NK-92 (cell line): ENCODE measurements at regions not wholly inside any gene's neighbourhood (a gene's known extent, or its start where the extent isn't known, plus 50 kb on each side); places are given as distances from the start of the nearest gene placed in this dataset.

Experiments used
- DNase-seq: peaks from one replicate; lab custom pipeline; 2025; ENCODE audit not compliant: unreplicated experiment; lab: John Stamatoyannopoulos, UW

DNA sequence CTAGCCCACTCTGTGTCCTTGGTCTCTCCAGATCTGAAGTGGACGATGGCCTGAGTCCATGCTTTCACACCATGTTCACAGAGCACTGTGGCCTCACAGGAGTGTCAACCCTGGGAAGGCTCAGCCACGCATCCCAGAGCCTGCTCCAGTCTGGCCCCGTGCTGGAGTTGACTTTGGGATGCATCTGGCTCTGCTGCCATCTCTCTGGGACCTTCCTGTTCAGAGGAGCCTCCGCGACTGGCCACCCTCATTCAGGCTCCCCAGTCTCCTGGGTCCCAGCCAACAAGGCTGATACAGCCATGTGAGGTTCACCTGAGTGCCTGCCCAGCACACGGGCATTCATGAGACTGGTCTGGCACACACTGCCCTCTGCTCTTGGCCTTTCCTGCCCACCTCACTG, 199.7 kb upstream of the RAB6C start:
- DNase-seq, result no peak

DNA sequence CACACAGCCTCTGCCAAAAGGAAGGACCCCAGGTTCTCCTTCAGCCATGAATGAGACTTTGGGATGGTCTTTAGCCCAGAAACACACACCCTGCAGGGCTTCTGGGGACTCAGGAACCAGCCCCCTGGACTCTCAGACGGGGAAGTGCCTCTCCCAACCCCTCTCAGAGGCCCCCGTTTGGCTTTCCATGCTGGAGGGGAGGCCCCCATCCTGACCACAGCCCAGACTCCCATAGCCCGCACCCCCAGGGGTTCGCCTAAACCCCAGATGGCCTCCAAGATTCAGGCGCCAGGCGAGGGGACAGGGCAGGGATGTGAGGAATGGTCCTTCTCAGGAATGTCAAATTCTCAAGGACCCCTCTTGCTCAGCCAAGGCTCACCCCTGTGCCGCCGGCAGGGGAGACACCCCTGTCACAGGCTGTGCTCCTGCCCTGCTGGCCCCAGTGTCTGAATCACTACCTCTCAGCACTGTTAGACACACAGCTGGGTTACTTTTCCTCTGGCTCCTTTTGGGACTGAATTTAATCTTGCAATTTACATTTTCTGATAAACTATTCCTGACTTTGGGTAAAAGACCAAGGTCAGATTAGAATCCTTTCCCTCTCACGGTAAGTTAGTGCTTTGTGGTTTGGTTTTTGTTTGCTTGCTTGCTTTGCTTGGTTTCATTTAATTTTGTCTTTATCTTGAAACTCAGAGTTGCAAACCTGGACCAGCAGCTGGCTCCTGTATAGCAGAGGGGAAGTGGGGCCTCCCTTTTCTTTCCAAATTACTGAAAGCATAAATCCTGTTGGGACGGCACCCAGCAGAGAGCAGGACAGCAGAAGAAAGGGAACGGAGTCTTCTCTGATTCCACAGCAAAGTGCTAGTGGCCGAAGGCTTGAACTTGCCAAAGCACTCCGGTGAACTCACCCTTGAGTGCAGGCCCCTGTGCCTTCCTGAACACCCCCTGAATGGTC, 198.9 kb upstream of the RAB6C start:
- no peak for DNase-seq

DNA sequence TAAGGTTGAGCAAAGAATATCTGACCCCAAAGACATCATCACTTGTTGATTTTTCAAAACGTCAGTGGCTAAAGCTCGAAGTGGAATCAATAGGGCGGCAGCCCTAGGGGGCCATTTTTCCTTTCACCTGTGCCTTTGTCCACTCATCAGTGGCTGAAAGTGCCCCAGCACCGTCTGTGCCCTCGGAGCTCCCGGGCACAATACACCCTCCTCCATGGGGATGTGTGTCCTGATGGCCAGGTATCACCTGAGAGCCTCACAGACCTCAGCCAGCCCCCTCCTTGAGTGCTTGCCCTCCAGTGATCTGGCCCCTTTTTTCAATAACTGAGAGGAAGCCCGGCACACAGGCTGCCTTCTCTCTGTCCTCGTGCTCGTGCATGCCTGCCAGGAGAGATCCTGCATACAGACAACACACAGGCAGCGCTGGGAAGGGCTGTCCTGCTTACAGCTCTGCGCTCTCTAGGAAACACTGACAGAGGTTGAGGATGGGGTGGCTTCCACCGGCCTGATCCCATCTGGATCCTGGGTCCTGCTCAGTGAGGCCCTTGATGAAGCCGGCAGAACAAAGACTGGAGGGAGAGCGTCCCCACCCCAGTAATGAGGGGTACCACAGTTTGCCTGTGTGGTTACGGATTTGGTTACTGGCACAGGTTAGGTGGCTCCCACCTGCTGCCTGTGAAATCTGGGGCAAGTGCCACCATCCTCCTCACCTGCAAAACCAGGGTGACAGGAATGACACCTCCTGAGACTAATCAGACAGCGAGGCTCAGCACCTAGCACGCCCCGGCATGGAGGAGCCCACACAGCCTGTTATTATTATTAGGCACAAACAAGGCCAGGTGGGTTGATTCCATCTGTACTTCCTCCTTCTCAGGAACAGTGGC, 197.5 kb upstream of the RAB6C start:
- no peak for DNase-seq

DNA sequence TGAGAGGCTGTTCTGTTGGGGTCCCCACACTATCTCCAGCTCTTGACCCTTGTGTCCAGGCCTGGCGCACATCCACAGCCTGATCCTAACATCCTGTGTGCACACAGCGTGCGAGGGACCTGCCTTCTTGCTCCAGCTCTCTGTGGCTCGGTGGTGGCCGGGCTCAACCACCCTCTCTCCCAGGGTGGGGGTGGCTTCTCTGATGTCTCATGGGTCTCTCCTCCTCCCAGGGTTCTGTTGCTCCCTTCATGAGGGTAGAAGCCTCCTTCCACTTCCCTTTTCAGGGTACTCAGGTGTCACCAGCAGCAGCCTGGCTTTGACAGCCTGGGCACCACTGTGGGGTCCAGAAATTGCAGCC, 196.9 kb upstream of the RAB6C start:
- no peak for DNase-seq

DNA sequence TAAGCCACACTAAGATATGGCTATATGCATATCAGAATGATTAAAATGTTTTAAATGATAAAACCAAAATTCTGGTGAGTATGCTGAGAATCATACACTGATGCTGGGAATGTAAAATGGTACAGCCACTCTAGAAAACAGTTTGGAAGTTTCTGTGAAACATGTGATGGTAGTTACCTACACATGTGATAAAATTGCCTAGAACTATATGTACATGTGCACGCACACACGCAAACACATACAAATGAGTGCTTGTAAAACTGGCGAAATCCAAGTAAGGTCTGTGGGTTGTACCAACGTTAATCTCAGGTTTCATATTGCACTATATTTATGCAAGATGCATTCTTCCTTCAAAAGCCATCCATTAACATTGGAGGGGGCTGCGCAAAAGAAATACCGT, 195.0 kb upstream of the RAB6C start:
- no peak for DNase-seq

DNA sequence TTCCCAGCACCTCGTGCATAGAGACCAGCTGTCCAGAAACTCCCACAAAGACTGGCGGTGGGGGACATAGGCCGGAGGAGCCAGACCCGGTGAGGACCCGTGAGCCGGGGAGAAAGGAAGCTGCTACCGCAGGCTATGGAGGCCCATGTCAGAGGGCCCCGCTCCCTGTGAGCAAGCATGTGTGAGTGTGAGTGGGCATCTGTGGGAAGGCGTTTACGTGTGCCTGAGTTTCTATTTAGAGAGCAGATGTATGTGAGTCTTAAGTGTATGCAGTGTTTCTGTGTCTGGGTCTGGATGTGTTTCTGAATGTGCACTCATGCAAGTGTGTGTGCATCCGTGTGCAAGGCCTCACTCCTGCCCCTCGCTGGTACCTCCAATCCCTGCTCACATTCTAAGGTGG, 187.8 kb upstream of the RAB6C start:
- no peak for DNase-seq

DNA sequence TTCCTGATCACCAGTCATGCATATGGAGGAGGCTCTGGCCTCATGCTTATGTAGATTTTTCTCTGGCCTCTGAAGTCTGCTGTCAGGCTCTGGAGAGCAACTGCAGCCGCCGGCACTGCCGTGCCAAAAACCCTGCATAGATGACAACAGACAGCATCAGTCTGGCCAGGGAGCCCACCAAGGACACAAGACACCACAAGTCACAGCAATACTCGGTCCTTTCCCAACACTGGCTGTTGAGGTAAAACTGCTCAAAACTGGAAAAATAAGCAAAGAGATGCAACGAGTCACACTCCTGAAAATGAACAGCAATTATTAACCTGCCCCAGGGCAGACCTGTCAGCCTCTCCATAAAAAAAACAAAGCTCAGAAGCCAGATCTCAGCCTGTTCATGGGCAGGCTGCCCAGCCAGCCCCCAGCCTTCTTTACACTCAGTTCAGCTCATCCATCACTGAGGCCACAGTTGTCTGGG, 186.0 kb upstream of the RAB6C start:
- DNase-seq, result no peak

DNA sequence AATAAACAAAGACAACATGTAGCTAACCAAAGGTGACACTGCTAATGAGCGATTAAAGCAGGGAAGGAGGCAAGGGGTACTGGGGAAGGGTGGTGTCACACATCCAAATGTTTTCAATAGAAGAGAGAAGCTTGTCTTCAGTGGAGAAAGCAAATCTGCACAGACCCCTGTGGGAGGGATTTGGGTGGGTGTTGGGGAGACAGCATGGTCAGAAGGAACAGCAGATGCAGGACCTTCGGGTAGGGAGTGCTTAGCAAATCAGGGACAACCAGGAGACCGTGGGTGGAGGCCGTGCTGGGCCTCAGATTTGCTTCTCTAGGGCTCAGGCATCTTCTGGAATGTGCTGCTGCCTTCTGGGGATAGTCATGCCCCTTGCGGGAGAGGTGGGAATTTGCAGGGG, 185.3 kb upstream of the RAB6C start:
- DNase-seq, result no peak

DNA sequence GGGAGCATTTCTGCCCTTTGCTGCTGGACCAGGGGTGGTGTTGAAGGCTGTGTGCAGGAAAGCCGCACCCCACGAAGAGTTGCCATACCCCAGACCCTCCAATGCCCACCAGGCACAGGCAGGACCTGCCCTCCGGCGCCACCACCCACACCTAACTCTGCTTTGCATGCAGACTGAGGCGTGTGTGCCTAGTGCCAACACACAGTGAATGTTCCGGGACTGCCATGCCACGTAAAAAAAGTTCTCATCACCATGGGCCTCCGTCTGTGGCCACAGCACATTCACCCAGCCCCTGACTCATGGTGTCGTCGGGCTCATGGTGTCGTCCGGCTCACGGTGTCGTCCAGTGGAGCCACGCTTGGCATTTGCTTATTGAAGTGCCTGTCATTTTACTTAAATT, 184.9 kb upstream of the RAB6C start:
- DNase-seq, result no peak

DNA sequence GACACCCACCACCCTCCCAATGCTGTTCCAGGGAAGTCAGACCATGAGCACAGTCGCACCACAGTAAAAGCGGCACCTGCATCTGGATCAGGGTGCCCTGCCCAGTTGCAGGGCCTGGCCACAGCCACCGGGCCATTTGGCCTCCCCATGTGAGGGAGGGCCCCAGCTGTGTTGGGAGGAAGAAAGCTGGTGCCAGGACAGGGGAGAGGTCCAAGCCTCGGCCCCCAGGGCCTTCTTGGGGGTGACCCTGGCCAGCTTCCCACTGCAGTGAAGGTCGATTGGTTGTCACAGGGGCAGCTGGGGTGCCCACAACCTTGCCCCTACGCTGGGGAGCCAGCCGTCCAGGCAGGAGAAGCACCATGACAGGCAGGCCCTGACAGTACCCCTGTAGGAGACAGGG, 183.2 kb upstream of the RAB6C start:
- DNase-seq, result no peak

DNA sequence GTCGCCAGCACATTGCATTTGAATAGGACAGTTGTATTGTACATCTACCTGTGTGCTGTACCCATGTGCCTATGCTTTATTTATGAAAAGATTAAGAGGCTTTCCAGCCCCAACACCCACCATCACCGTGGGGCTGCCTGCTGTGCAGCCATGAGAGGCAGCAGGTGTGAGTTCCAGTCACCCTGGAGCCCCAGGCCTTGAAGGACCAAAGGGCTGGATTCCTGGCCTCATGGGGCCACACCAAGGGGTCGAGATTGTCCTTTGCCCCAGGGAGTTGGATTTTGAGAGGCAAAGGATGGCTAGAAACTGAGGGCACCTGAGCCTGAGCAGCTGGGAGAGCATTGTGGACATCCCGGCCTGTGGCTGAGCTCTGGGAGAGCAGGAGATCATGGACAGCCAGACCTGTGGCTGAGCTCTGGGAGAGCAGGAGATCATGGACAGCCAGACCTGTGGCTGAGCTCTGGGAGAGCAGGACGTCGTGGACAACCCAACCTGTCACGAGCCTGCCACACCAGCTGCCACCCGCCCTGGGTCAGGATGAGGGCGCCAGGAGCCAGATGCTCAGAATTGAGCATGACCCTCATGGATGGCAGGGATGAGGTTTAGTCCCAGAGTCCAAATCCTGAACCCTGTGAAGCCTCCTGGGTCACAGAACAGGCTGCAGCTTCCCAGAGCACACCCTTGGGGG, 182.5 kb upstream of the RAB6C start:
- no peak for DNase-seq

DNA sequence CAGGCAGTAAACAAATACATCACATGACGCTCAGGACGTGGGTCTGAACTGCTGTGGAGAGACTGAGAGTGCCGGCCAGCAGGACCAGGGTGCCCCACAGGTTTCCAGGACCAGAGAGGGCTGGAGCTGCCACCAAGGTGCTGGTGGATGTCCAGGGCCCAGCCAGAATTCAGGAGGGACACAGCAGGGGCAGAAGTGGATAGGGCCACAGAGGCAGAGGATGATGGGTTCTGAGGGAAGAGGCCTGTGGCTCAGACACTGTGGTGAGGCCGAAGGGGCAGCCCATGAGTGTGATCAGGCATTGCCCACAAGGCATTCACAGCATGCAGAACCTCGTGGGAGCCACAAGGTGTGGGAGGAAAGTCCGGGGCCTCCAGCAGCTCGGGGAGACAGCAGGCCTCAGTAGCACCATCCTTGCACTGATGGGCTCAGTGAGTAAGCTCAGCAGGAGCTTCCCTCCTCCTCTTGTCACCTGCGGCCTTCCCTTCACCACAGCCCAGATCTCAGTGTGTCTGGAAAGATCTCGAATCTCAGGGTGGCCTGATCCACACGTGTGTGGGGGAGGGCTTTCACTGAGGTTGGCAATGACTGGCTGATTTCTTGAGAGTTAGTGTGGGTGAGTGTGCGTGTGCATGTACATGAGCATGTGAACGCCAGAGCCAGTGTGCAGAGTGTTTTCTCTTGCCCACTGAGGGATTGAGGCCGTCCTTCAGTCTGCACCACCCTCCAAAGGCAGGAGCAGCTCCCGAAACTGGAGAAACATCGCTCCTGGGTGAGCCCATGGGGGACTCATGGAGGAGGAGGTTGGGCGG, 181.8 kb upstream of the RAB6C start:
- DNase-seq, result no peak

DNA sequence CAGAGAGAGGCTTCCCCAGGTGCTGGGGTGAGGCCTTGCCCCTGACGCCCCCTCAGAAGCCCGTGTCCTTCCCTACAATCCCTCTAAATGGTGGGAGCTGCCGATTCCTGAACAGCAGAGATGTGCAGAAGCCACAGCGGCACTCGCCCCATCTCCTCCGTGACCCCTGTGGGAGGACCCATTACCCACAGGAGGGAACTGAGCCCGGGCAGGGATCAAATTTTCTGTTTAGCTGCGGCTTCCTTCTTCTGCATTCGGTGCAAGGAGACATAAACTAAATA, 181.2 kb upstream of the RAB6C start:
- DNase-seq, result no peak

DNA sequence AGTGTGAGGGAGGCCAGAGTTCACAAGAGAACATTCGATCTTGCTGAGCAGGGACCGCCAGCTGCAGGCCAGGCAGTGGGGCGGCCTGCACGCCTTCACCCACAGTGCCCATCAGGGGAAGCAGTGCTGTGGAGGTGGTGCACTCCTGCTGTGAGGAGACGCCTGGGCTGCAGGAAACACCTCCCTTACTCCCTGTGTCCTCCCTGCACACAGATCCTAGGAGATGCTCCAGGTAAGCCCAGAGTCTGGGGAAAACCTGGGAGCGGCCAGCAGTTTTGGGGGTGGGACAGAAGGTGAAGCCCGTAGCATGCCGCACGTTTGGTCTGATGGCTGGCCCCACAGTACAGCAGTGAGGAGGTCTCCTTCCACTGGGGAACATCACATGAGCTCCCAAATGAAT, 180.8 kb upstream of the RAB6C start:
- DNase-seq, result no peak

DNA sequence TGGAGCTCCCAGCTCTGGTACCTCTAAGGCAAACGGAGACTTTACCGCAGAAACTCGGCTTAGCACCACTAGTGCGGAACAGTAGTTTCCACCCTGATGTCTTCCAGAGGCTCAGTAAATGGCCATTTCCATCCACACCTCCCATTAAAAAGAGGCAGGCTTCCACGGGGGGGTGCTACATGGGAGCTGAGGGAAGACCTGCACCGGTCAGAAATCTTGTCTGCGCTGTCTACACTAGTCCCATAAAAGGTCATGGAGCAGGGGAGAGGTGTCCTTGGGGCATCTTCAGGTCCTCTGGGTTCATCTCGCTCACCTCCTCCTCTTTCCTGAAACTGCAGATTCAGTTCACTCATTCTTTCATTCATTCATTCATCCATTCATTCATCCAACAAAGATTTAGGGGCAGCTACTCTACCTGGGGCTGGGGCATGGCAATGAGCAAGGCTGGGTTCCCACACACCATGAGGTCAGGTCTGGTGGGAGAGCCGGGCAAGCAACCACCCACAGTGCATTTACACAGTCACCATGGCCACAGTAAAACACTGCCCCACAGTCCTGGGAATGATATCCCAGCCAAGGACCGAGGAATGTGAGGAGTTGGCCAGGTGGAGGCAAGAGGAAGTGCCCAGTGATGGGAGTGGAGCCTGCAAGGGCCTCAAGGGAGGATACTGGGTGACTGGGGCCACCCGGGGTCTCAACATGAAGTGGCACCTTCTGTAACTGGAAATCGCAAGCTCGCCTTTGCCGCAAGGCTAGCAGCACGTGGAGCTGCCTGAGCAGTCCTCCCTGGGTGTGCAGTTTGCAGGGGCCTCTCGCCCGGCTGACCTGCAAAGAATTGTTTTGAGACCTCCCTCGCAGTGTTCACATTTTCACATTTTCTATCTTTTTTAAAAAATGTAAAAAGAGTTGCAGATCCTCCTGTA, 180.2 kb upstream of the RAB6C start:
- DNase-seq, result no peak

DNA sequence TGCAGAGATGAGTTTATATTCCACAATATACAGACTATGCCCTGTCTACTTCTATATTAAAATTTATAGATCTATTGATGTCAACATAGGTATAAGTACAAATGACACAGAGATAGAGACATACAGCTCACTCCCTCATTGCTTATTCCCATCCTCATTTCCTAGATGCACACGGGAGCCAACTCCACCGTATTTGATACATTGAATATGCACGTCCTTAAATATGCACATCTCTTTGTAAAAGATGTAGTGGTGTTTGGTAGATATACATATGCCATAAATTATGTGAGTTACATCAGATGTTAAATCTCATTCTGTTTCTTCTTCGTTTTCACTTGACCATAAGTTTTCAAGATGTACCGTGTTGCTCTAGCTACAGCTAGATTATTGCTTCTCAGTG, 179.2 kb upstream of the RAB6C start:
- no peak for DNase-seq

DNA sequence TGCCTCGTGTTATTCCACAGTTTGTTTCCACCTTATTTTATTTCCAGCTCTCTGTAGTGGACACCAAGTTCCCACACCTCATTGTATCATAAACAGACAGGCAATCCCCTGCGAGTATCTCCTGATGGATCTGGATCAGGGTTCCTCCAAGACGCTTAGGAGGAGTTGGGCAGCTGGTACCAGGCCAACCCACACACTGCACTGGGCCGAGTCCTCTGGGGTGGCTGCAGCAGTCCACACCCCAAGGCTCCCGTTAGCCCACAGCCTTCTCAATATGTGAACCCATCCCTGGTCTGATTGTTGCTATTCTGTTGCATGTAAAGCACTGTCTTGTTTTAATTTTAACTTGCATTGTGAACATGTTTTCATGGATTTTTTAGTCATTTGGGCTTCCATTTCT, 178.8 kb upstream of the RAB6C start:
- no peak for DNase-seq

DNA sequence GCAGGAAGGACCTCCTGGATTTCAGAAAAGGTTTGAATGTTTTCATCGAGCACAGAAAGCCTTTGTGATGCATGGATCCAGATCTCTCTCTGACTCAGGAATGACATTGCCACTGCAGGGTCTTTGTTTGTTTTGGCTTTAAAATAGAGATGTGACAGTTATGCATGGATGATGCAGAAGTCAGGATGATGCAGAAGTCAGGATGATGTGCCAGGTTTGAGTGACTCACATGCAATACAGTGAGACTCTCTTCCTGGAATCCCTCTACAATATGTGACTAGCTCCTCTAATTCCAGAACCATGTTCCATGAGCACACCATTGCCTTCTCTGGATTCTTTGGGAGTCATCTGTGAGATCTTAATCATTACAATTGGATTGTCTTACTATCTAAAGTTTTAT, 177.9 kb upstream of the RAB6C start:
- no peak for DNase-seq

DNA sequence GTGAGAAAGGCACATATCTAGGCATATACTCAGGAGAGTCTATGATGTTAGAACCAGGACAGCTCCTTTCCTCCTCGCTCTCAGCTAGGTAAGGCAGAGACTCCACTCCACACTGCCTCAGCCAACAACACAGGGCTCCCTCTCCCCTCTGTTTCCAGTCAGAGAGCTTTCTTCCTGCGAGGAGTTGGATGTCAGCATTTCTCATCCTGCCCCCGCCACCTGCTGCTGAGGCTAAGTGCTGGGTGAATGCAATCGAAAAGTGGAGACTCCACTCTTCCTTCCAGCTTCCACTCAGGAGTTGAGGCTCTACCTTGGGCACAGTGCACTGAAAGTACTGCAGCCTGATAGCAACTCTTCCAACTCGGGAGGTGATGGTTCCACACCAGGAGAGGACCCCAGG, 177.2 kb upstream of the RAB6C start:
- DNase-seq, result no peak

DNA sequence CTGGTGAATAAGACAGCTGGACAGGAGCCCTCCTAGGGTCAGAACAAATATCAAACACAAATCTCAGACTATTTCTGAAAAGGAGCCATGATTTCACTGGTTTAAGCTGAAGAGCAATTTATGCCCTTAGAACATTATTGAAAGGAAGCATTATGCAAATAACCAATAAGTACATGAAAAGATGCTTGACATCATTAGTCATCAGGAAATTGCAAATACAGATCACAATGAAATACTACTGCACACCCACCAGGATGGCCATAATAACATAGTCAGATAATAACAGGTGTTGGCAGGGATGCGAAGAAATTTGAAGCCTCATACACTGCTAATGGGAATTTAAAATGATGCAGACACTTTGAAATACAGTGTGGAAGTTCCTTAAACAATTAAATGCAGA, 176.4 kb upstream of the RAB6C start:
- no peak for DNase-seq
